HEK293T (cell line): ENCODE measurements at regions not wholly inside any gene's neighbourhood (a gene's known extent, or its start where the extent isn't known, plus 50 kb on each side); places are given as distances from the start of the nearest gene placed in this dataset.

ENCODE experiments used
- ARNT ChIP-seq: fragments of 450-650 bp; IDR thresholded peaks from 2 replicates; pipeline ENCODE4 v1.6.1; 2017; ENCODE audit warnings: mild to moderate bottlenecking
- BHLHE40 ChIP-seq: fragments of 450-650 bp; IDR thresholded peaks from 2 replicates; pipeline ENCODE4 v1.6.1; 2016; ENCODE audit warnings: mild to moderate bottlenecking, moderate library complexity, borderline replicate concordance
- CTBP1 ChIP-seq: fragments of 450-650 bp; IDR thresholded peaks from 2 replicates; pipeline ENCODE4 v1.6.1; 2016; ENCODE audit warnings: borderline replicate concordance
- ELF4 ChIP-seq: fragments of 450-650 bp; IDR thresholded peaks from 2 replicates; pipeline ENCODE4 v1.6.1; 2017; ENCODE audit warnings: antibody characterized with exemption
- FOXA1 ChIP-seq: fragments of 450-650 bp; IDR thresholded peaks from 2 replicates; pipeline ENCODE4 v1.6.1; 2016; ENCODE audit warnings: mild to moderate bottlenecking
- FOXK2 ChIP-seq: fragments of 450-650 bp; IDR thresholded peaks from 2 replicates; pipeline ENCODE4 v1.6.1; 2016; ENCODE audit warnings: mild to moderate bottlenecking
- FOXM1 ChIP-seq: fragments of 450-650 bp; IDR thresholded peaks from 2 replicates; pipeline ENCODE4 v1.6.1; 2017; ENCODE audit warnings: mild to moderate bottlenecking, borderline replicate concordance
- L3MBTL2 ChIP-seq: fragments of 450-650 bp; conservative IDR thresholded peaks from 2 replicates; pipeline ENCODE4 v1.6.1; 2016; ENCODE audit warnings: mild to moderate bottlenecking
- LEF1 ChIP-seq: fragments of 450-650 bp; IDR thresholded peaks from 2 replicates; pipeline ENCODE4 v1.6.1; 2017; ENCODE audit warnings: mild to moderate bottlenecking, borderline replicate concordance
- NFRKB ChIP-seq: fragments of 450-650 bp; IDR thresholded peaks from 2 replicates; pipeline ENCODE4 v1.6.1; 2016; ENCODE audit warnings: mild to moderate bottlenecking, moderate library complexity
- SP1 ChIP-seq: fragments of 450-650 bp; IDR thresholded peaks from 2 replicates; pipeline ENCODE4 v1.6.1; 2017
- SUZ12 ChIP-seq: fragments of 450-650 bp; IDR thresholded peaks from 2 replicates; pipeline ENCODE4 v1.6.1; 2016; ENCODE audit warnings: mild to moderate bottlenecking
- TARDBP ChIP-seq: fragments of 450-650 bp; IDR thresholded peaks from 2 replicates; pipeline ENCODE4 v1.6.1; 2016
- ZNF384 ChIP-seq: fragments of 450-650 bp; IDR thresholded peaks from 2 replicates; pipeline ENCODE4 v1.6.1; 2016

DNA sequence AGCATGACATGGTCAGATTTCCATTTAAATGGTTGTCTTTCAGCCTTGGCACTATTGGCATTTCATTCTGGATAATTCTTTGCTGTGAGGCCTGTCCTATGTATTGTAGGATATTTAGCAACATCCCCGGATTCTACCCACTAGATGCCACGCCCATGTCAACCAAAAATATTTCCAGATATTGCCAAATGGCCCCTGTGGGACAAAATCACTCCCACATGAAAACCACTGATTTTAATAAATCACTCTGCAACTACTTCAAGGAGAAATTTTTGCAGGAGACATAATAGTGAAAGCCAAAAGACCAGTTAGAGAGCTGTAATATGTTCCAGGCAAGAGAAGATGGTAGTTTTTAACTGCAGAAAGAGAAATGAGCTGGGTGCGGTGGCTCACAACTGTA lies 55.9 kb upstream of the RARB start:
- no peak for TF ChIP-seq TARDBP
- no peak for TF ChIP-seq LEF1
- no peak for TF ChIP-seq BHLHE40
- no peak for TF ChIP-seq ELF4
- no peak for TF ChIP-seq SUZ12
- TF ChIP-seq FOXA1 = no peak
- no peak for TF ChIP-seq ARNT
- TF ChIP-seq ZNF384 = no peak
- TF ChIP-seq NFRKB = no peak
- TF ChIP-seq SP1 = no peak
- no peak for TF ChIP-seq CTBP1
- TF ChIP-seq FOXM1 = no peak
- TF ChIP-seq FOXK2 = no peak
- no peak for TF ChIP-seq L3MBTL2
